NK-92 (cell line): ENCODE measurements at regions not wholly inside any gene's neighbourhood (a gene's known extent, or its start where the extent isn't known, plus 50 kb on each side); places are given as distances from the start of the nearest gene placed in this dataset.

Experiments used
- DNase-seq: peaks from one replicate; lab custom pipeline; 2025; ENCODE audit not compliant: unreplicated experiment; lab: John Stamatoyannopoulos, UW

- DNase-seq, result no peak
These were observed 122.5 kb downstream of the PHLDA1 start for GRCh38 chr12:75908961-75909605.

GRCh38 chr12:75905922-75906321 is 125.7 kb downstream of the PHLDA1 start:
- DNase-seq, result no peak

GRCh38 chr12:75900781-75901254 is 130.8 kb downstream of the PHLDA1 start:
- no peak for DNase-seq

- no peak for DNase-seq
These were observed 131.3 kb downstream of the PHLDA1 start for GRCh38 chr12:75900226-75900625.

GRCh38 chr12:75894965-75895754 is 136.4 kb downstream of the PHLDA1 start:
- no peak for DNase-seq

- DNase-seq, result no peak
These were observed 137.8 kb downstream of the PHLDA1 start for GRCh38 chr12:75893765-75894164.

- DNase-seq, result no peak
These were observed 138.7 kb downstream of the PHLDA1 start for GRCh38 chr12:75892731-75893408.

- no peak for DNase-seq
These were observed 140.5 kb downstream of the PHLDA1 start for GRCh38 chr12:75891072-75891471.

- no peak for DNase-seq
These were observed 140.9 kb downstream of the PHLDA1 start for GRCh38 chr12:75890660-75891059.

GRCh38 chr12:75890141-75890540 is 141.4 kb downstream of the PHLDA1 start:
- DNase-seq, result no peak

- DNase-seq, result no peak
These were observed 142.5 kb downstream of the PHLDA1 start for GRCh38 chr12:75888874-75889613.

GRCh38 chr12:75888399-75888798 is 143.2 kb downstream of the PHLDA1 start:
- DNase-seq, result no peak

GRCh38 chr12:75887979-75888378 is 143.6 kb downstream of the PHLDA1 start:
- no peak for DNase-seq

GRCh38 chr12:75884465-75884985 is 147.1 kb downstream of the PHLDA1 start:
- DNase-seq, result no peak

GRCh38 chr12:75883241-75883640 is 148.3 kb downstream of the PHLDA1 start:
- no peak for DNase-seq

- no peak for DNase-seq
These were observed 149.2 kb downstream of the PHLDA1 start for GRCh38 chr12:75882421-75882820.

GRCh38 chr12:75881920-75882319 is 149.7 kb downstream of the PHLDA1 start:
- no peak for DNase-seq

- no peak for DNase-seq
These were observed 153.6 kb downstream of the PHLDA1 start for GRCh38 chr12:75877763-75878621.

GRCh38 chr12:75876832-75877762 is 154.5 kb downstream of the PHLDA1 start:
- DNase-seq, result no peak
